SK-N-SH treated with all-trans-retinoic acid at 6 μM for 48 hours (cell line): ENCODE measurements at regions not wholly inside any gene's neighbourhood (a gene's known extent, or its start where the extent isn't known, plus 50 kb on each side); places are given as distances from the start of the nearest gene placed in this dataset.
A peak's percentile ranks its signal among the peaks of the same experiment; 100 is the strongest.

Experiments
- ATAC-seq: fragments of 200-7000 bp; cut with Tn5 transposase; 3 replicates; pipeline ENCODE4 v1.9.1; 2020; ENCODE audit warnings: mild to moderate bottlenecking, moderate library complexity
- ARNTL ChIP-seq: fragments of 450-650 bp; formaldehyde crosslinking; IDR thresholded peaks from 2 replicates; pipeline ENCODE4 v1.5.0; 2020; ENCODE audit warnings: low read depth, mild to moderate bottlenecking, moderate library complexity, borderline replicate concordance
- BACH2 ChIP-seq: fragments of 250-450 bp; sonication (Bioruptor Pico); IDR thresholded peaks from 2 replicates; pipeline ENCODE4 v1.9.0; 2021; ENCODE audit warnings: mild to moderate bottlenecking, borderline replicate concordance
- CREB5 ChIP-seq: fragments of 250-450 bp; sonication (Bioruptor Pico); IDR thresholded peaks from 2 replicates; pipeline ENCODE4 v1.5.1; 2020; ENCODE audit warnings: low read depth, mild to moderate bottlenecking, moderate library complexity
- CSDC2 ChIP-seq: fragments of 250-450 bp; sonication (Bioruptor Pico); IDR thresholded peaks from 2 replicates; pipeline ENCODE4 v1.5.0; 2020; ENCODE audit warnings: mild to moderate bottlenecking, moderate library complexity
- ESRRG ChIP-seq: fragments of 250-450 bp; sonication (Bioruptor Pico); IDR thresholded peaks from 2 replicates; pipeline ENCODE4 v1.6.1; 2021; ENCODE audit warnings: mild to moderate bottlenecking
- GLIS3 ChIP-seq: fragments of 250-450 bp; sonication (Bioruptor Pico); IDR thresholded peaks from 2 replicates; pipeline ENCODE4 v1.5.0; 2020; ENCODE audit warnings: mild to moderate bottlenecking, moderate library complexity
- ISL1 ChIP-seq: fragments of 250-450 bp; sonication (Bioruptor Pico); IDR thresholded peaks from 2 replicates; pipeline ENCODE4 v2.1.2; 2022; ENCODE audit warnings: mild to moderate bottlenecking, moderate library complexity
- OSR1 ChIP-seq: fragments of 250-450 bp; sonication (Bioruptor Pico); IDR thresholded peaks from 2 replicates; pipeline ENCODE4 v1.8.0; 2022; ENCODE audit warnings: moderate library complexity, mild to moderate bottlenecking, inconsistent platforms
- RARB ChIP-seq: fragments of 250-450 bp; sonication (Bioruptor Pico); IDR thresholded peaks from 2 replicates; pipeline ENCODE4 v1.8.0; 2021; ENCODE audit warnings: mild to moderate bottlenecking, moderate library complexity
- SNAI2 ChIP-seq: fragments of 250-450 bp; sonication (Bioruptor Pico); IDR thresholded peaks from 2 replicates; pipeline ENCODE4 v1.5.0; 2020; ENCODE audit warnings: mild to moderate bottlenecking, moderate library complexity
- TCF4 ChIP-seq: fragments of 250-450 bp; sonication (Bioruptor Pico); IDR thresholded peaks from 2 replicates; pipeline ENCODE4 v1.8.0; 2021; ENCODE audit warnings: mild to moderate bottlenecking, moderate library complexity, borderline replicate concordance
- TOX ChIP-seq: fragments of 250-450 bp; sonication (Bioruptor Pico); IDR thresholded peaks from 2 replicates; pipeline ENCODE4 v1.8.0; 2021; ENCODE audit warnings: mild to moderate bottlenecking, moderate library complexity, borderline replicate concordance
- TSHZ2 ChIP-seq: fragments of 250-450 bp; sonication (Bioruptor Pico); IDR thresholded peaks from 2 replicates; pipeline ENCODE4 v1.5.0; 2020; ENCODE audit warnings: mild to moderate bottlenecking, moderate library complexity
- ZC3H10 ChIP-seq: fragments of 250-450 bp; sonication (Bioruptor Pico); IDR thresholded peaks from 2 replicates; pipeline ENCODE4 v1.5.1; 2021; ENCODE audit warnings: mild to moderate bottlenecking, moderate library complexity
- ZFP3 ChIP-seq: fragments of 250-450 bp; sonication (Bioruptor Pico); IDR thresholded peaks from 2 replicates; pipeline ENCODE4 v1.5.0; 2020; ENCODE audit warnings: mild to moderate bottlenecking, moderate library complexity
- ZFP30 ChIP-seq: fragments of 450-650 bp; formaldehyde crosslinking; IDR thresholded peaks from 2 replicates; pipeline ENCODE4 v1.5.0; 2022; ENCODE audit warnings: mild to moderate bottlenecking, moderate library complexity
- ZNF565 ChIP-seq: fragments of 450-650 bp; formaldehyde crosslinking; conservative IDR thresholded peaks from 2 replicates; pipeline ENCODE4 v1.5.0; 2020; ENCODE audit warnings: low read depth, mild to moderate bottlenecking, moderate library complexity
- ZNF70 ChIP-seq: fragments of 450-650 bp; formaldehyde crosslinking; IDR thresholded peaks from 2 replicates; pipeline ENCODE4 v1.5.0; 2020; ENCODE audit warnings: mild to moderate bottlenecking, moderate library complexity
- ZNF8 ChIP-seq: fragments of 450-650 bp; formaldehyde crosslinking; IDR thresholded peaks from 2 replicates; pipeline ENCODE4 v1.5.0; 2020; ENCODE audit warnings: mild to moderate bottlenecking, moderate library complexity
- TF ChIP-seq, protein P1 (sequence below): fragments of 250-450 bp; sonication (Bioruptor Pico); IDR thresholded peaks from 2 replicates; pipeline ENCODE4 v1.8.0; 2020; ENCODE audit warnings: mild to moderate bottlenecking, moderate library complexity, borderline replicate concordance

DNA sequence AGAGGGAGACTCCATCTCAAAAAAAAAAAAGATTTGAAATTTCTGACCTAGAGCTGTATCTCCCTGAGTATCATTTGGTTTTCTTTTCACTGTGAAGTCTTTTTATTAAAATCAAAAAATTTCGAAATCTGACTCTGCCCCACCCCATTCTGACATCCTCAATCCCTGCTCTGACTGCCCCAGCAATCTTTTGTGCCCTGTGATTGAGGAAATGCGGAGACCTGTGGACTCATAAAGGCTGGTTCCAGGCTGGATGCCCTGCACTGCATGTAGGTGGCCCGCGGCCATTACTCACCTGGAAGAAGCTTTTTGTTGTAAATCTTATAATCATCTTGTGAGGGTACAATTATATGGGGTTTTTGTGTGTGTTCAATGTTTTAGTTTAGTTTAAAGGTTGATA lies 147.3 kb upstream of the SEMA6D start (continued):
- TF ChIP-seq, protein P1, sequence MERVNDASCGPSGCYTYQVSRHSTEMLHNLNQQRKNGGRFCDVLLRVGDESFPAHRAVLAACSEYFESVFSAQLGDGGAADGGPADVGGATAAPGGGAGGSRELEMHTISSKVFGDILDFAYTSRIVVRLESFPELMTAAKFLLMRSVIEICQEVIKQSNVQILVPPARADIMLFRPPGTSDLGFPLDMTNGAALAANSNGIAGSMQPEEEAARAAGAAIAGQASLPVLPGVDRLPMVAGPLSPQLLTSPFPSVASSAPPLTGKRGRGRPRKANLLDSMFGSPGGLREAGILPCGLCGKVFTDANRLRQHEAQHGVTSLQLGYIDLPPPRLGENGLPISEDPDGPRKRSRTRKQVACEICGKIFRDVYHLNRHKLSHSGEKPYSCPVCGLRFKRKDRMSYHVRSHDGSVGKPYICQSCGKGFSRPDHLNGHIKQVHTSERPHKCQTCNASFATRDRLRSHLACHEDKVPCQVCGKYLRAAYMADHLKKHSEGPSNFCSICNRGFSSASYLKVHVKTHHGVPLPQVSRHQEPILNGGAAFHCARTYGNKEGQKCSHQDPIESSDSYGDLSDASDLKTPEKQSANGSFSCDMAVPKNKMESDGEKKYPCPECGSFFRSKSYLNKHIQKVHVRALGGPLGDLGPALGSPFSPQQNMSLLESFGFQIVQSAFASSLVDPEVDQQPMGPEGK (CRISPR knock-in tag), result no peak
- TF ChIP-seq OSR1 (CRISPR knock-in tag) (no peak), ZNF565 (no peak), ESRRG (no peak)

- no peak for ATAC-seq
- no peak for TF ChIP-seq CSDC2 (CRISPR knock-in tag)
- TF ChIP-seq SNAI2 (CRISPR knock-in tag), result no peak
- TF ChIP-seq ESRRG, result no peak
- TF ChIP-seq TCF4 (CRISPR knock-in tag), result no peak
- TF ChIP-seq ISL1 (CRISPR knock-in tag), result no peak
- no peak for TF ChIP-seq CREB5 (CRISPR knock-in tag)
- TF ChIP-seq TOX, result no peak
- TF ChIP-seq OSR1 (CRISPR knock-in tag), result no peak
- TF ChIP-seq ZFP3, result no peak
- TF ChIP-seq, protein P1 (CRISPR knock-in tag), result no peak
- no peak for TF ChIP-seq ZC3H10 (CRISPR knock-in tag)
- TF ChIP-seq ARNTL (CRISPR knock-in tag), result no peak
- TF ChIP-seq ZFP30 (CRISPR knock-in tag), result no peak
- TF ChIP-seq TSHZ2 (CRISPR knock-in tag), result no peak
- no peak for TF ChIP-seq RARB
- no peak for TF ChIP-seq BACH2
- TF ChIP-seq ZNF70 (CRISPR knock-in tag), result no peak
- no peak for TF ChIP-seq ZNF8 (CRISPR knock-in tag)
Observed at GRCh38 chr15:47570451-47570850, 146.9 kb upstream of the SEMA6D start.

DNA sequence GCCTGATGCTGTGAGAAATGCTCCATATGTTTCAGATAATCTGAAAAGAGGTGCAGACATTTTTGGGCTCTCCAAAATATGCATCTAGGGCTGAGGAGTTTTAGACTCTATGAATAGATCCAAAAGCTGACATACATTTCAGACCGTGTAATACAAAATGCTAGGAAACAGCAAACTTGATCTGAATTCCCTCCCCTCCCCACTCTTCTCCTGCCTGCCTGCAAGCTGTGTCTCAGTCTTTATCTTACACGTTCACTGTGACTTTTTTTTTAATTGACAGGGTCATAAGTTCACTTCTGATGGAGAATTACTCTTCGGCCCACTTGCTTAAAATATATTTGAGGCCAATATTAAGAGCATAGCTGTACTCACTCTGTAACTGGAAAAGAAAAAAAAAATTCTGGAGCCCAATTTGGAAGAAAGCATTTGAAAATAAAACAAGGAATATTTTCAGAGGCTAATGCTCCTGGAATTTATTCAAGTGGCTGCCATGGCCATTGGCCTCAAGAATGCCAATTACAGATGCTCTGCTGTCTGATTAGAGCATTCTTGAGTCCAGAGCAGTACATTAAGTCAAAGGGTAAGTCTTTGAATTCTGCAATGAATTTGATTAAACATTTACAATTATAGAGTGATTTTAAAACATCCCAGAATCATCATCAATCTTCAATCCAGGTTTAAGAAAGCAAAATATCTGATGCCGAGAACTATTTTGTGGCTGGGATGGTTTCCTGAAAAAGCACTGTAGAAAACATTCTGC lies 146.2 kb upstream of the SEMA6D start:
- TF ChIP-seq TSHZ2 (CRISPR knock-in tag) (peak; percentile 64), ISL1 (CRISPR knock-in tag) (peak; percentile 98), GLIS3 (CRISPR knock-in tag) (peak; percentile 86; the same call in 1 of the 2 replicates), SNAI2 (CRISPR knock-in tag) (0 out of 2 replicates have a peak, but pooled peaks have one; percentile 45), RARB (no peak), CREB5 (CRISPR knock-in tag) (peak; percentile 12; the same call in 1 of the 2 replicates), ZNF70 (CRISPR knock-in tag) (no peak)
- no peak for ATAC-seq
